Bronchial epithelial cell (primary cell): ENCODE measurements at regions not wholly inside any gene's neighbourhood (a gene's known extent, or its start where the extent isn't known, plus 50 kb on each side); places are given as distances from the start of the nearest gene placed in this dataset.

ENCODE experiments used
- DNase-seq: peaks from one replicate; pipeline ENCODE4 v3.0.0-alpha.2; 2010; ENCODE audit warnings: low read depth
- FAIRE-seq: peaks from 2 replicates; lab custom pipeline; 2011; peaks lifted over from hg19 to GRCh38; lab: Jason Lieb, UNC
- H3K27me3 ChIP-seq: 2 replicates; pipeline ENCODE4 v1.5.1; 2011; ENCODE audit warnings: low read length; ENCODE audit not compliant: control insufficient read depth, insufficient read depth
- H3K36me3 ChIP-seq: 2 replicates; pipeline ENCODE4 v1.5.1; 2011; ENCODE audit warnings: low read length; ENCODE audit not compliant: control insufficient read depth, insufficient read depth
- H3K4me3 ChIP-seq: 2 replicates; pipeline ENCODE4 v1.5.1; 2011; ENCODE audit warnings: mild to moderate bottlenecking, low read depth, low read length, control low read depth
- TF ChIP-seq, protein P1 (sequence below): IDR thresholded peaks from 2 replicates; pipeline ENCODE4 v1.5.1; 2011; ENCODE audit warnings: mild to moderate bottlenecking, moderate library complexity, low read length, control low read depth, inconsistent platforms; ENCODE audit not compliant: insufficient read depth, severe bottlenecking

DNA sequence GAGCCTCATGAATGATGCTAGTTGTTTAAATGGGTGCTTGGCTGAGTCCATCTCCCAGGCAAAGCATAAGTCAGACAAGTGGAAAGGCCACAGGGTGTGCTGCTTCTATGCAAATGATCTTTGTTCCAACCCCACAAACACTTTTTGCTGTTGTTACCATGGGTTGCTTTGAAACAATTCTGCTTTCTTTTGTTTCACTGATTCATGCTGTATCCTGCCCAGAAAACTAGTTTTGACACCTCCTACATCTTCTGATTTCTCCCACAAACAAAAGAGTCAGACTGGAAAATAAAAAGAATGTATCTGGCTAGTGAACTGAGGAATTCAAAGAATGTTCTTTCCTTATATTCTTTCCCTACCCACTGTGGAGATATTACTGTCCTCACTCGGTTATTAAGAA is 298.6 kb downstream of the DIRAS2 start:
- DNase-seq (peak; percentile 97), FAIRE-seq (peak; percentile 64)
- Histone ChIP-seq H3K27me3 (no peaks in the 10 kb centered on the region), H3K36me3 (no peaks in the 10 kb centered on the region), H3K4me3 (no peak overlapping the region)
- TF ChIP-seq, protein P1, sequence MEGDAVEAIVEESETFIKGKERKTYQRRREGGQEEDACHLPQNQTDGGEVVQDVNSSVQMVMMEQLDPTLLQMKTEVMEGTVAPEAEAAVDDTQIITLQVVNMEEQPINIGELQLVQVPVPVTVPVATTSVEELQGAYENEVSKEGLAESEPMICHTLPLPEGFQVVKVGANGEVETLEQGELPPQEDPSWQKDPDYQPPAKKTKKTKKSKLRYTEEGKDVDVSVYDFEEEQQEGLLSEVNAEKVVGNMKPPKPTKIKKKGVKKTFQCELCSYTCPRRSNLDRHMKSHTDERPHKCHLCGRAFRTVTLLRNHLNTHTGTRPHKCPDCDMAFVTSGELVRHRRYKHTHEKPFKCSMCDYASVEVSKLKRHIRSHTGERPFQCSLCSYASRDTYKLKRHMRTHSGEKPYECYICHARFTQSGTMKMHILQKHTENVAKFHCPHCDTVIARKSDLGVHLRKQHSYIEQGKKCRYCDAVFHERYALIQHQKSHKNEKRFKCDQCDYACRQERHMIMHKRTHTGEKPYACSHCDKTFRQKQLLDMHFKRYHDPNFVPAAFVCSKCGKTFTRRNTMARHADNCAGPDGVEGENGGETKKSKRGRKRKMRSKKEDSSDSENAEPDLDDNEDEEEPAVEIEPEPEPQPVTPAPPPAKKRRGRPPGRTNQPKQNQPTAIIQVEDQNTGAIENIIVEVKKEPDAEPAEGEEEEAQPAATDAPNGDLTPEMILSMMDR, result no peak

DNA sequence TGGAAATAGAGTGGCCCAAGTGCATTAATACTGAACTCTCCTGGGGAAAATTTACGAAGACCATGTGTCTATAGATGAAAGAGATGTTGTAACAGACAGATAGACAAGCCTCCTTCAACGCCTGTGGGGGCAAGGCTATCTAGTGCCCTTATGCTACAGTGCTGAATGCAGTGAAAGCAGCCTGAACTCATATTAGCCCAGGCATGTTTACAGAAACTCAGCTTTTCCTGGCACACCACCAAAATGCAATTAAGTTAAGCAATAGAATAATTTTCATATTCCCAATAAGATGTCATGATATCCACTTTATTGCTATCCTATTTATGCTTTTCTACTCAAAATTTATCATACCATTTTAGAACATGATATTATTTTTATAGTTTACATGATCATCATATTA is 277.0 kb downstream of the DIRAS2 start:
- no peak for FAIRE-seq
- DNase-seq, result peak; percentile 43
- no peak overlapping the region for H3K4me3 ChIP-seq
- TF ChIP-seq, protein P1, result no peak
- H3K36me3 ChIP-seq, result no peaks in the 10 kb centered on the region
- no peaks in the 10 kb centered on the region for H3K27me3 ChIP-seq

DNA sequence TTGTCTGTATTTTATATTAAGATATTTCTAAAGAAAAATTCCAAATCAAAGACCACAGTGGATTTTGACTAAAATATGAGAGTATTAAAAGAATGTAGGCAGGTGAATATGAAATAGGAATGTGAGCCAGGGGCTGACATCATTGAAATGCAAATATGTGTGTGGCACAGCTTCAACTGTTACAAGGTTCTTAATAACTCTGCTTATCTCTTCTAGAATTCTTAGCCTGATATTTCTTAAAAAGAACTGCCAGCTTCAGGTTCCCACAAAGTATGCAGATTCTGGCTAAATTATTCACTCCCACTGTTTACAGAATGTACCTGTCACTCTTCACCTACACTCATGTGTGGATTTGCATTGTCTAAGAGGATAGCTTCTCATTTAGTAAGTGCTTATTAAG is 274.4 kb downstream of the DIRAS2 start:
- no peak for DNase-seq
- FAIRE-seq, result no peak
- TF ChIP-seq, protein P1, result no peak
- Histone ChIP-seq H3K4me3 (no peak overlapping the region), H3K36me3 (no peaks in the 10 kb centered on the region), H3K27me3 (no peaks in the 10 kb centered on the region)

DNA sequence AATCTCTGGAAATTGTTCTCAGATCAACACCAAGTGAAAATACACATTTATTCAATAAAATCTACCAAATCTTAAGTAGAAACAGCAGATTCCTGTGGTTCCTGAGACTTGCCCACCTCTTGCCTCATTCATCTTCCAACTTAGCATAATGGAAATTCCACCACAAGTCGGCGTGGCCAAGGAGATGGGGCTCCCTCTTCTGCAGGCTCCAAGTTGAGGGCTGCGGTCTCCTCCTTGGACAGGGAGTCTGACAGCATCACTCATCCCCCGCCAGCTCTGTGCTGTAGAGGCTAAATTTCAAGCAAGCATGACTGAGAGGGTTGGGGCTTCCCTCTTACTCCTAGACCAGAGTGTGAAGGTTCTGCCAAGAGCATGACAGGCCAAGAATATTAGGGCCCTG is 273.7 kb downstream of the DIRAS2 start:
- DNase-seq (no peak), FAIRE-seq (no peak)
- Histone ChIP-seq H3K4me3 (no peak overlapping the region), H3K27me3 (no peaks in the 10 kb centered on the region), H3K36me3 (no peaks in the 10 kb centered on the region)
- TF ChIP-seq, protein P1, result no peak

DNA sequence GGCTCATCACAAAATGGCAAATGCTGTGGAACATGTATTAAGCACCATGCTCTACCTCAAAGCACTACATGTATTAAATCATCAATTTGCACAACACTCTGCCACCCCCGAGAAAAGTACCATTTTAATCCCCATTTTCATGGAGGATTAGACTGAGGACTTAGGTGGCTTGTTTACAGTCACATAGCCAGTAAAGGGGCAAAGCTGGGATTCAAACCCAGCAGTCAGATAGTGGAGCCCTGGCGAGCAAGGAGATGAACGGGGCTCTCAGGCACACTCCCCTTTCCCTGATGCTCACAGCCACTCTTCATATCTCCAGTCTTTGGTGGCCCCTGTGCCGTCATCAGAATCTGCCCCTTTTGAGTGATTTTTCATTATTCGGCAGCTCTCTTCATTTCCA is 262.9 kb downstream of the DIRAS2 start:
- TF ChIP-seq, protein P1, result no peak
- H3K4me3 ChIP-seq, result no peak overlapping the region
- no peak for DNase-seq
- H3K27me3 ChIP-seq, result no peaks in the 10 kb centered on the region
- FAIRE-seq, result no peak
- no peaks in the 10 kb centered on the region for H3K36me3 ChIP-seq

DNA sequence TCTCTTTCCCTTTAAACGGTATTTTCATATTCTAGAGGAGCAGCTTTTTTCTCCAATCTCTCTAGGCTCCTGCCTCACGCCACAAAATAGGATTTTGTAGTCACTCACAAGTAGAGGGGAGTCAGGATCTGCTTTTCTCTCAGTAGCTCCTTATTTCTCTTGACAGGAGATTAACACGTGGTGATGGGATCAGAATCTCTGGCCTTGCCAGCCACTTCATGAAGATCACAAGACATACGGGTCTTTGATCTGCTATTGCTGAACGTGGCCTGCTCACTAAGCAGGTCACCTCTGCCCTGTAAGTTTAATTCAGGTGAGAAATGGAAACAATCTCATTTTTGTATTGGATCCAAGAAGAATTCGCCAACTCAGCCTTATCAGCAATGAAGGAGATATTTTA is 257.5 kb downstream of the DIRAS2 start:
- no peaks in the 10 kb centered on the region for H3K27me3 ChIP-seq

More for the DNA sequence above, 257.5 kb downstream of the DIRAS2 start:
- Histone ChIP-seq H3K36me3 (no peaks in the 10 kb centered on the region), H3K4me3 (no peak overlapping the region)
- TF ChIP-seq, protein P1, result no peak
- no peak for FAIRE-seq
- DNase-seq, result no peak
